GM12872 (cell line): ENCODE measurements at regions not wholly inside any gene's neighbourhood (a gene's known extent, or its start where the extent isn't known, plus 50 kb on each side); places are given as distances from the start of the nearest gene placed in this dataset.

Experiments used
- TF ChIP-seq, protein P1 (sequence below): IDR thresholded peaks from 3 replicates; pipeline ENCODE4 v1.5.1; 2011; ENCODE audit warnings: low read depth, mild to moderate bottlenecking, low read length, moderate library complexity; ENCODE audit not compliant: insufficient read depth

DNA sequence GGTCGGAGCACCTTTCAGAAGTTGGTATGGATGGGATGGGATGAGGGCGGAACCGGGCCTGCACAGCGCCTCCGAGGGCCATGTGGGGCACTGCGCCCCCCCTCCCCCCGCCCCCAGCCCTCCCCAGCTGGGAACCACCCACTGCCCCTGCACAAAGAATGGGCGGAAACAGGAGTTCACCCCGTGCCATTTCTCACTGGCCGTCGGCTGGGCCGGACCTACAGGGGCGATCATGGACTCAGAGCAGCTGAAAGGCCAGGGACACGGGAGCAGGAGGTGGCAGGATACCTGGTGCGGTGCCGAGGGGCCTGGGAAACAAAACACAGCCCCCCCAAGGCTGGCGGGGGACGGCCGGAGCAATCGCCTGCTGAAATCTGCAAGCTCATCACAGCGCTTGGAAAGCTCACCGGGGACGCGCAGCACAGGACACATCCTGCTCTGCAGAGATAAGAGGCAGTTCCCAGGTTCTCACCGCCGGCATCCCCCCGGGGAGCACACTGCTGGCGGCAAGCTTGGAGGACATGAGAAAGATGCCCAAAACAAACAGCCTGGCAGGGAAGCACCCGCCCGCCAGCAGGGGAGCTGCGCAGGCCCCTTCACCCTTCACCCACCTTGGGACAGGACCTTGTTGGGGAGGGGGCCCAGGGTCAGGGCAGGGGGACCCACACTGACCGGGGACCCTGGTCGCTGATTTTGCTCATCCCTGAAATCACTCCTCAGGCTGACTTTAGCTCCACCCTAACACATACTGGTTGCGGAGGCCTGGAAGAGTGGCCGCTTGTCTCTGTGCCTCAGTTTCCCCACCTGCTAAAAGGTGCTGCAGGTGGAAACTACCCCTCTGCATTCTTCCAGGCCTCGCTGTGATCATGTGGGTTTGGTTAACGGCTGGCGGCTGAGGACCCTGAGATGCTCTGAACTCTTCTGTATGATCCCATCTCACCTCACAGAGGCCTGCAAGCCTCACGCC, 263.9 kb downstream of the C16orf95 start:
- TF ChIP-seq, protein P1, sequence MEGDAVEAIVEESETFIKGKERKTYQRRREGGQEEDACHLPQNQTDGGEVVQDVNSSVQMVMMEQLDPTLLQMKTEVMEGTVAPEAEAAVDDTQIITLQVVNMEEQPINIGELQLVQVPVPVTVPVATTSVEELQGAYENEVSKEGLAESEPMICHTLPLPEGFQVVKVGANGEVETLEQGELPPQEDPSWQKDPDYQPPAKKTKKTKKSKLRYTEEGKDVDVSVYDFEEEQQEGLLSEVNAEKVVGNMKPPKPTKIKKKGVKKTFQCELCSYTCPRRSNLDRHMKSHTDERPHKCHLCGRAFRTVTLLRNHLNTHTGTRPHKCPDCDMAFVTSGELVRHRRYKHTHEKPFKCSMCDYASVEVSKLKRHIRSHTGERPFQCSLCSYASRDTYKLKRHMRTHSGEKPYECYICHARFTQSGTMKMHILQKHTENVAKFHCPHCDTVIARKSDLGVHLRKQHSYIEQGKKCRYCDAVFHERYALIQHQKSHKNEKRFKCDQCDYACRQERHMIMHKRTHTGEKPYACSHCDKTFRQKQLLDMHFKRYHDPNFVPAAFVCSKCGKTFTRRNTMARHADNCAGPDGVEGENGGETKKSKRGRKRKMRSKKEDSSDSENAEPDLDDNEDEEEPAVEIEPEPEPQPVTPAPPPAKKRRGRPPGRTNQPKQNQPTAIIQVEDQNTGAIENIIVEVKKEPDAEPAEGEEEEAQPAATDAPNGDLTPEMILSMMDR, result no peak

GRCh38 chr16:87054154-87054553, 263.0 kb downstream of the C16orf95 start:
- TF ChIP-seq, protein P1, result no peak

DNA sequence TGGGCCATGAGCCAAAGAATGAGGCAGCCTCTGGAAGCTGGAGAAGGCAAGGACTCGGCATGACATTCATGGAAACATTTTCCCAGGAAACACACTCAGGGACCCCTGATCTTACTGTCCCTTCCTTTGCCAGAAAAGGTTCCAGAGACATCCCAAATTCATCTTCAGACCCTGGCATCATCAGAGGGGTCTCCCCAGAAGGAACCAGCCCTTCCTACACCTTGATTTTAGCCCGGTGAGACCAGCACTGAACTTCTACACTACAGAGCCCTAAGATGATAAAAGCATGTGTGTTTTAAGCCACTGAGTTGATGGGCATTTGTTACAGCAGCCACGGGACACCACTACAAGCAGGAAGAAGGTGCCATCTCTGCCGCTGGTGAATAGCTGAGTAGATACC, 262.3 kb downstream of the C16orf95 start:
- TF ChIP-seq, protein P1, result no peak

GRCh38 chr16:87056083-87056482, 261.1 kb downstream of the C16orf95 start:
- TF ChIP-seq, protein P1, result no peak

- TF ChIP-seq, protein P1, result no peak
Observed at GRCh38 chr16:87056551-87056950, 260.6 kb downstream of the C16orf95 start.

- TF ChIP-seq, protein P1, result no peak
Observed at GRCh38 chr16:87057211-87057881, 259.8 kb downstream of the C16orf95 start.

DNA sequence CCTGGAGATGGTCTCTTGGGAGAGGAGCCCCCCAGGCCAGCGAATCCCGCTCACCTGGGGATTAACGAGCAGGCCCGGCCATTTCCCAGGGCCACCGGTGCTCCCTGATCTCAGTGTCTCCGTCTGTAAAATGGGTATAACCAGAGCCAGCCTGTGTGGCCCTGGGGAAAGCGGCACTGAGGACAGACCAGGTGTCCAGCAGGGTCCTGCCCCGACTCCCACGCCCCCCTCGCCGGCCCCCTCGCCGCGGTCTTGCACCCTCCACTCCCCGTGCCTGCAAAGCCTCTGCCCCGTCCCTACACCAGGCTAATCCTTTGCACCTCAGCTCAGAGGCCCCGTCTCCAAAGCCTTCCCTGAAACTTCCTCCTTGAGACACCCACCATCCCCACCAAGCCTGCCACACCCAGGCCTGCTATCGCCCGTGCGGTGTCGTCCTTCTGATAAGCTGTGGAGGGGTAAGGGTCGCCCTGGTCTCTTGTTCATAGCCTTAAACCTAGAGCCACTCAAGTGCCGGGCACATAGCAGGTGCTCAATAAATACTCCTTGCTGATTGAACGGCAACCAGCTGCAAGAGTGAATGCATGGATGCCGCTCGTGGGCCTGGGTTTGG, 259.1 kb downstream of the C16orf95 start:
- TF ChIP-seq, protein P1, result no peak
